GM19035 (cell line): ENCODE measurements at regions not wholly inside any gene's neighbourhood (a gene's known extent, or its start where the extent isn't known, plus 50 kb on each side); places are given as distances from the start of the nearest gene placed in this dataset.
A peak's percentile ranks its signal among the peaks of the same experiment; 100 is the strongest.

Experiments
- ATAC-seq: cut with Tn5 transposase; IDR thresholded peaks from one replicate; pipeline ENCODE4 v1.9.1; 2021; ENCODE audit not compliant: unreplicated experiment

DNA sequence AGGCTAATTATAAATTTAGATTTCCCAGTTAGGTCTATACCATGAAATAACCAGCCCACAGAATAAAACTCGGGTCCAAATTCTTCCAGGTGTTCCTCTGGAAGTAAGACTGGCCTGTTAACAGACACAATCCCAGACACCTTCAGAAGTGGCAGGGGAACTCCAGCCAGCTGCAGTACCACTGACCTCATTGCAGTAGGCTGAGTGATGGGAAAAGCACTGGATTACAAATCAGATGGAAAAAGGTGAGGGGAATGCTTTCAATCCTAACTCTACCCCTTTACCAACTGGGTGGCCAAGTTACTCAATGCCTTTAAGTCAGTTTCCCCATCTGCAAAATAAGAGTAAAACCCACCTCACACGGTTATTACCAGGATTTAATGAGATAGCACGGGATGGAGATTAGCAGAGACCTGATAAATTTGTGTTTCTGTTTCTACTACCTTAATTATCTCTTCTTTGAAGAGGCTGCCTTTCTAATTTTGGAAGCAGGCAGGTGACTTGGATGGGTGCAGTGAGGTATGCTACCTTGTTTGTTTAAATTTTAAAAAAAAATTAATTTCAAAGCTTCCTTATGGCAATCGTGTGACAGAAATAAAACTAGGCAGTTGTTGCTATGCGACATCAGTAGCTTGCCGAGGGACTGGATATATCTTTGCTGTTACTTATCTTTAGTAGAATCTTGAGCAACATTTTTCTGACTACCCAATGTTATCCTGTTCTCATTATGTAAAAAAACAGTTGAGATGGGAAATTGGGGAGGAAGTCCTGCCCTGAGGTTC lies 167.3 kb upstream of the GRIN2B start:
- no peak for ATAC-seq

- no peak for ATAC-seq
Observed at GRCh38 chr12:14153803-14154202, 172.4 kb upstream of the GRIN2B start.

DNA sequence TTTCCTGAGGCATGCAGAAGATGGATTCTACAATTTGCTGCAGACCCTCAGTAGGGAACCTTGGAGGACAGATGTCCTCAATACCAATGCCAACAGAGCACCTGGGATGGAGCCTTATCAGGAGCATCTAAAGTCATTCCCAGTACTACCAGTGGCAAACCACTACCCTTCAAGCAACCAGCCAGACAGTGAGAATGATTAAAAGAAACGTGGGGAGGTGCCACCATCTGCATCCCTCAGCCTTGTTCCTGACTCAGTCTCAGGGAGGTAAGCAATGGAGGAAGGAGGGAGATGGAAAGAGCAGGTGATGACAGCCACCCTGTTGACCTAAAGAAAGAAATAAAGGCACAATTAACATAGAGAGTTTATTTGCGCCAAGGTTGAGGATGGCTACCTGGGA lies 175.2 kb upstream of the GRIN2B start:
- ATAC-seq = peak; percentile 11

GRCh38 chr12:14157088-14157747 lies 175.8 kb upstream of the GRIN2B start:
- ATAC-seq = peak; percentile 99

GRCh38 chr12:14164266-14164665 lies 182.9 kb upstream of the GRIN2B start:
- ATAC-seq = no peak

DNA sequence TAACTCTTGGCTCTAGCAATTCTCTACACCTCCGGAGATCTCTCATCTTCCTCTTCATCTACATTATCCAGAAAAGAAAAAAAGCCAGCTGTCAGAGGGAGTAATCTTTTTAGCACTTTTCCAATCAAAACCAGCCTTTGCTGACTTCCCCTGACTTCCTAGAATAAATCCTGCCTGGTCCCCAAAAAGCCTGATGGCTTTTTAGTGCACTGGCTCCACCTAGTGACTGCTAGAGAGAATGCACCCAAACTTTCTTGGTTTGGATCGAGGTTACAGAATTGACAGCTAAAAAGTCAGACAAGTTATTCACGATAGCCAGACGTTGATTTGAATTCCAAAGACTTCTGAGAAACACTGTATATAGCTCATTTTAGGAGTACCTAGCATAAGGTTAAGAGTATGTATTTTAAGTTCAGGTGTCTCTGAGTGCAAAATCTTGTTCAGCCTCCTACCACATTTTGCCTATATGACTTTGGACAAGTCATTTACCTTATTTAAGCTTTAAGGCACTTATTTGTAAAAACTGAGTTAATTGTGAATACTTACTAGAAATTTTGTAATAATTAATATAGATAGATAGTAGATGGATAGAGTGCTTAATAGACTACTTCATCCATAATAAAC lies 185.7 kb upstream of the GRIN2B start:
- ATAC-seq = peak; percentile 47

DNA sequence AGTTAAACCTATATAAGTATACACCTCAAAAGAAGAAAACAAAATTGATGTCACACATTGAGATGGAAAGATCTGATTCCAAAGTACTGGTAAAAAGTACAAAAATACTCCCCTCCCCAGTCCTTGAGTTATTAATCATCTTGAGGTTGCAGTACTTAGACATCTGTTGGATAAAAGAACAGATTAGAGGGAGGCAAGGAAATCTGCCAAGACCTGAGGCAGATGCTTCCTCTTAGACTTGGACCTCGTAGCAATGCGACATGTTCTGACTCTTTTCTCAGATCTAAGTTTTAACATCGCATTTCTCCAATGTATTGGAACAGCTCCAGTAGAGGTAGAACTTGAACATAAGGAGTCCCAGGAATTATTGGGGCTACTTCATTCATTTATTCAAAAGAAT lies 187.9 kb upstream of the GRIN2B start:
- no peak for ATAC-seq

GRCh38 chr12:14171106-14171505 lies 189.7 kb upstream of the GRIN2B start:
- peak; percentile 74 for ATAC-seq

DNA sequence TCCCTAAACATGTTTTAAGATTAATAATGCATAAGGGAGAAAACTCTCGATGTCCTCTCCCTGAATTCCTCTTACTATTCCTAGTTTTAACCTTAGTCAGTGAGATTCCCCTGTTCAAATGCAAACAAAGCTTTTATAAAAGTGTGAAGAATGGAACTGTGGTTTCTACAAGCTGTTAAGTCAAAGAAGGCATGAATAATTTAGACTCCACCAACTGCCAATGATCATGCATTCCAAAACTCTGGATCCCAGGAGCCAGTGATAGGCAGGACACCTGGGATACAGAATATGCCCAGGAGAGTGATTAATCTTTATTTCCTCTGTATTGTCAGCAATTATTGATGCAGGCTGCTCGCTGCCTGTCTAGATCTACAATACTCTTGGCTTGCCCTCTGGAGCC lies 190.3 kb upstream of the ATF7IP start:
- no peak for ATAC-seq

DNA sequence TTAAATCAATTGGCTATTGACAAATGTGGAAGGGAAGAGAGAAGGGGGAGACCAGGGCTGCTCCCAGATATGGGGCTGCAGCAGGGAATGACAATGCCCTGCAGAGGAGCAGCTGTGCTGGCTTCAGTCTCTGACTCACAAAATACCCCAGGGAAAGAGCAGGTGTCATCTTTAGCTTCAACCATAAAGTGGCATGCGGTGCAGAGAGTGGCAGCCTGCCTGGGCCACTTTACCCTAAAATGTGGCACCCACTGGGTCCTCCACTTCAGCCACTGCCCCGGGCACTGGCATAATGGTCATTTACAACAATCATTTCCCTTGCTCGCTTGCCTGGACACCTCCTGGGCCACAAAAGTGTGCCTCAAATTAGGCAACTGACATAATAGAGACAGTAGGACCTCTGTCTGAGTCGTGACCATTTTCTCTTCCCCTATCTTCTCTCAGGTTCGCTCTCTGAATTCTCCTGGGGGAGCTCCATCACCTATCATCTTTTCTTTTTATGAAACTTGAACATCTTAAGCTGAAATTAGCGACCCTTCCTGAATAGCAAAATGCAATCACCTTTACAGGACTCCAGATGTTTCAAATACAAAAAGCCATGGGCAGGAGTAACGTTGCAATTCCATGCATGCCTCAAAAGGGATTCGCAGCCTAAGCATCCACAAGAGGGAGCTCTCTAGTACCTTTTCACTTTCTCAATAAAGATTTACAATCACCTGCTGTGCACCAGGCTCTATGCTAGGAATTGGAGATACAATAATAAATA lies 179.9 kb upstream of the ATF7IP start:
- peak; percentile 76 for ATAC-seq

DNA sequence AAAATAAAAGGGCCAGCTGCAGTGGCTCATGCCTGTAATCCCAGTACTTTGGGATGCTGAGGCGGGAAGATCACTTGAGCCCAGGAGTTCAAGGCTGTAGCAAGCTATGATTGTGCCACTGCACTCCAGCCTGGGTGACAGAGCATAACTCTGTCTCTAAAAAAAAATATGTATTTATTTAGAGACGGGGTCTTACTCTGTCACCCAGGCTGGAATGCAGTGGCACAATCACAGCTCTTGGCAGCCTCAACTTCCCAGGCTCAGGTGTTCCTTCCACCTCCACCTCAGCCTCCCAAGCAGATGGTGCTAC lies 179.3 kb upstream of the ATF7IP start:
- ATAC-seq = no peak

- ATAC-seq = no peak
Observed at GRCh38 chr12:14187002-14187401, 178.5 kb upstream of the ATF7IP start.

DNA sequence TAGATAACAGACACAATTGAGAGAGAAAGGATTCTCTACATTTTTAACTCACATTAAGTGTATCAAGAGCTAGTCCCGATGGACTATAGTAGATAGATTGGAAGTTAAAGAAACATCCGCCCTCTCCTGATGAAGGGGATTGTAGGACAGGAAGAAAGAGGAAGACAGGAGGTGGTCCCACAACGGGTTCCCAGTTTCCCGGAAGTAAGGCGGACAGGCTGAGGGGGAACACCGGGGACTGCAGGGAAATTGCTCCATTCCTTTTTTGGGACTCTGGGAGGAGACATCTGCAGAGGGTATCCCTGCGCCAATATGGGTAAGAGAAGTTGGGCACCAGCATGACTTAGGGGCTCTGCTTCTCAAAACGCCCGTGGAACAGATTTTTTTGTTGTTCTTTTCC lies 177.5 kb upstream of the ATF7IP start:
- ATAC-seq = no peak

DNA sequence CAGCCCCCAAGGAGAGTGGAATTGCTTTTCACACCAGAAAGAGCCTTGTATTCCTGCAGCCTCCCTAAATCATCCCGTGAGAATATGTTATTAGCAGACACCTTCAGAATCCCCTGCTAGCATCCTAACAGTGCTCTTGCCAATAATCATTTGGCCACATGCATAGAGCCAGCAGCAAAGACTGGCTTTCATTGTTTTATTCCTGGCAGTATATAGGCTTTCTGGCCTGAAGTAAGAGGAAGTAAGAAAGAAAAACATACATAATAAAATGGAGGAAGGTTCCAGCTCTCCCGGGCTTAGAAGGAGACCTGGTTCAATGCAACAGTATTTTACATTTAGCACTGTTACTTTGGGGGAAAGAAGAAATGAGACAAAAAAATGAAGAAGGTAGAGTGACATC lies 176.7 kb upstream of the ATF7IP start:
- no peak for ATAC-seq

- no peak for ATAC-seq
Observed at GRCh38 chr12:14190694-14191093, 174.8 kb upstream of the ATF7IP start.

DNA sequence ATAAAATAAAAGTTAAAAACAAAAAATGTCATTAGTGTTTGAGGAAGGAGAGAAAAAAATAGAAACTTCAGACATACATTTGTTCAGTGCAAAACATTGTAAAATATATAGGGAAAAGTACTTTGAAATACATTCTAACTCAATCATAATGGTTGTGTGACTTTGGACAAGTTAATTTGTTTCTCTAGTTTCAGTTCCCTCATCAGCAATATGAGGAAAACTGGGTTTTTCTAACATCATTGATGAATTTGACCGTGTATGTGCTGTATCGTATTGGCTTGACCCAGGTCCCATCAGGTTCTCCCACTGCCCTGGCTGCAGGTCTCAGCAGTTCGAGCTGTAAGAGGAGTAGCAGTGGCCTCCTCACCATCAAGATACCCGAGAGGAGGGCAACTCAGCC lies 173.9 kb upstream of the ATF7IP start:
- no peak for ATAC-seq

DNA sequence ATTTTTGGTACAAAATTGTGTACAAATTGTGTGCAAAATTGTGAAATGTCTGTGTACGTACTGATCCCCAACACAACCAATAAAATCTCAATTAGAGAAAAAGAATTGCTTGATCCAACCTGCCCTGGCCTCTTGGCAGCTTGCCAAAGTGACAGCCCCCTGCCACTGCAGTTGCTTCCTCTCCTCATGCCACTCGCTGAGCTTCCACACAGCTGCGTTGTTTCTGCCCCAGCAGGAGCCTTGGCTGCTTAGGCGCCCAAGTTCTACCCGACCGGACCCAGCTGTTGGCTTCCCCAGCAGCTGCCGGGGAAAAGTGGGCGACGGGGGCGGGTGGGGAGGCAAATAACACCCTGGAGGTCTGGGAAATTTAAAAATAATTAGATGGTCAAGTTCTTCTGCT lies 171.8 kb upstream of the ATF7IP start:
- ATAC-seq = no peak

- ATAC-seq = no peak
Observed at GRCh38 chr12:14194572-14194971, 170.9 kb upstream of the ATF7IP start.

DNA sequence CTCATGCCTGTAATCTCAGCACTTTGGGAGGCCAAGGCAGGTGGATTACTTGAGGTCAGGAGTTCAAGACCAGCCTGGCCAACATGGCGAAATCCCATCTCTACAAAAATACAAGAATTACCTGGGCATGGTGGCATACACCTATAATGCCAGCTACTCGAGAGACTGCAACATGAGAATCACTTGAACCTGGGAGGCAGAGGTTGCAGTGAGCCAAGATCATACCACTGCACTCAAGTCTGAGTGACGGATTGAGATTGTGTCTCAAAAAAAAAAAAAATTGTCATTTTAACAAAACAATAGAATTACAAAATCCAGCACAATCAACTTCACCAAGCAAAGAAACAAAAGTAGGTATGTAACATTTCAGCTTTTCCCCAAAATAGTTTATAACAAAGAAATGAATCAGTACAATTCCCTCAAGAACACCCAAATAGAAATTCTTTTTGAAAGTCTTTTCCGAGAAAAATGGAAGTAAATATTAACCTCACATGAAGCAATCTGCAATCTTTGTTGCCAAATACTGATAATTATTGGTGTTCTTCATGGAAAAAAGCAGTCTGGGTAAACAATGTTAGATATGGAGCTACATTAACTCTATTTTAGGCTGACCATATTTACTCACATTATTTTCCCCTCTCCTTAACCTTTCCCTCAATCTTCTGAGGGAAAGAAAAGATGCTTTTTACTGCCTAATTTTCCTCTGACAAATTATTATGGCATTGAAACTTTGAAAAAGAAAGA lies 165.9 kb upstream of the ATF7IP start:
- ATAC-seq = no peak

DNA sequence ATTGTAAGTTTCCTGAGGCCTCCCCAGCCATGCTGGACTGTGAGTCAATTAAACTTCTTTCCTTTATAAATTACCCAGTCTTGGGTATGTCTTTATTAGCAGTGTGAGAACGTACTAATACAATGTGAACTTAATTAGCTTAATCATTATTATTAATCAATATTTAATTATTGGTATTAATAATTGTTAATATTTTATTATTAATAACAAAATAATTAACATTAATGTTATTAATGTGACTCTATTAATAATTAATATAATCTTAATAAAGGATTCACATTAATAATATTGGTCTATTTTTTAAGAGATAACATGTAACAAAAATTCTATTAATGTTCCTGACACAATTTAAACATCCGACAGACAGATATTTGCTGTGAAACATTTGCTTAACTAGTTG lies 164.9 kb upstream of the ATF7IP start:
- ATAC-seq = no peak

GRCh38 chr12:14201291-14201690 lies 164.2 kb upstream of the ATF7IP start:
- ATAC-seq = no peak
